Lung (tissue), 11 donors: ENCODE measurements at regions not wholly inside any gene's neighbourhood (a gene's known extent, or its start where the extent isn't known, plus 50 kb on each side); places are given as distances from the start of the nearest gene placed in this dataset.

Experiments used
- ATAC-seq: fragments of 200-7000 bp; cut with Tn5 transposase; one replicate; pipeline ENCODE4 v1.9.1; 2020; ENCODE audit warnings: moderate number of reproducible peaks; ENCODE audit not compliant: insufficient read depth, low FRiP score
- DNase-seq, 3 donors: peaks; one replicate each; pipeline ENCODE4 v3.0.0-alpha.2; 2013 to 2017
- H3K27ac ChIP-seq, 2 donors: one replicate each; pipeline ENCODE4 v1.5.1; 2013; ENCODE audit warnings: mild to moderate bottlenecking in 2 of 2, moderate library complexity in 2 of 2, control low read depth in 1 of 2, inconsistent platforms in 1 of 2, low read depth in 1 of 2, low read length in 1 of 2
- H3K27me3 ChIP-seq, 3 donors: one replicate each; pipeline ENCODE4 v1.5.1; 2013; ENCODE audit warnings: low read length in 2 of 3; ENCODE audit not compliant: control insufficient read depth in 3 of 3, insufficient read depth in 3 of 3
- H3K36me3 ChIP-seq, 4 donors: one replicate each; pipeline ENCODE4 v1.5.1; 2013; ENCODE audit warnings: low read length in 4 of 4, mild to moderate bottlenecking in 1 of 4, moderate library complexity in 1 of 4; ENCODE audit not compliant: control insufficient read depth in 4 of 4, insufficient read depth in 4 of 4
- H3K4me1 ChIP-seq, 5 donors: one replicate each; pipeline ENCODE4 v1.5.1; 2013; ENCODE audit warnings: low read length in 5 of 5, mild to moderate bottlenecking in 2 of 5, moderate library complexity in 1 of 5; ENCODE audit not compliant: control insufficient read depth in 5 of 5, insufficient read depth in 5 of 5
- H3K4me3 ChIP-seq: one replicate; pipeline ENCODE4 v1.5.1; 2013; ENCODE audit warnings: mild to moderate bottlenecking, control low read depth, moderate library complexity
- H3K9ac ChIP-seq, 2 donors: one replicate each; pipeline ENCODE4 v1.5.1; 2013; ENCODE audit warnings: low read length in 2 of 2, control low read depth in 1 of 2; ENCODE audit not compliant: insufficient read depth in 1 of 2
- H3K9me3 ChIP-seq, 4 donors: one replicate each; pipeline ENCODE4 v1.5.1; 2013; ENCODE audit warnings: low read length in 3 of 4, mild to moderate bottlenecking in 1 of 4, moderate library complexity in 1 of 4; ENCODE audit not compliant: control insufficient read depth in 4 of 4, insufficient read depth in 3 of 4
- WGBS, 2 donors: extraction: QIAGEN DNeasy Blood & Tissue Kit; methylation state at CpG; one replicate each; pipeline ENCODE4 v1.1.7; 2013; 5-methylcytosine and 5-hydroxymethylcytosine counted together
- TF ChIP-seq, protein P1 (sequence below): IDR thresholded peaks from 2 replicates; pipeline ENCODE4 v1.5.1; 2012; ENCODE audit warnings: mild to moderate bottlenecking; ENCODE audit errors: control extremely low read depth, extremely low read depth
- donor health status: control.
- donor health status: control.
- donor health status: Bipolar disorder and iron deficiency.
- donor health status: healthy.
- donor health status: DM: yes; HTN: yes; CAD: no.

DNA sequence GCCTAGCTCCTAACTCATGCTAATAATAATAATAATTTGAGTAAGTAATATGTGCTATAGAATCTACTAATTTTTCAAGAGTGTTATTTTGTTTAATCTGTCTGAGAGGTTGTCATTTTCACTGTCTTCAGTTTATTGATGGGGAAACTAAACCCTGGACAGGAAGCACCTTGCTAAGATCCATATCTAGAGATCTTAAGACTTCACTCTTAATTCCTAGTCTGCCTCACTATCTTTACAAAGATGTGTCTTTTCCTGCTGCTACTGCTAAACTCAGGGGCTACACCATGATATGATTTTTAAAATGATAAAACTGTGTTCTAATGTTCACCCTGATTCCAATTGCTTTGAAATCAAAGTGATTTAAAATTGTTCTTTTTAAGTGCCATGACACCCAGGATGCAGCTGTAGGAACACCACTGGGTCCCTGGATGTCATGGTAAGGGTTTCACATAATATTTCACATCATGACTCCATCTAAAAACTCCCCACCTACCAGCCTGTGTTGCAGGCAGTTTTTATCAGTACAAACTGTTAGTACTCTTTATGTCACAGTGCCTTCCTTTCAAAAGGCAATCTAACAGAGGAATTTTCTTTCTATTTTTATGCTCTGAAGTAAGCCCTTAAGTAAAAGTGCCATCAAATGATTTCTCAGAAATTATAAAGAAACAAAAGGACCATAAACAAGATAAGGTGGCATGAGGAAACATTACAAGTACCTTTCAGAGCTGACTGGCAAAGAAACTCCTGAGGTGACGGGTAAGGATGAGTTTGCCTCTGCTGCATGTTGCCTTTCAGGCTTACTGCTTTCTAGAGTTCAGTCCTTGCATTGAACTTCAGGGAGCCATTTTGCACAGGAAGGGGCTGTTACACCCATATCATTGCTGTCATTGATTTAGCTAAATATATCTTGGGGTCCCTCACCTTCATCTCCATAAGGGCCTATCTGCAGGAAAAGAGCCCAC lies 160.1 kb upstream of the SATB1 start:
- Histone ChIP-seq H3K4me1 (peaks cover 0 to 2% (median 0%) of the 10 kb centered on the region in 5 donors), H3K4me3 (no peak overlapping the region), H3K27me3 (no peaks in the 10 kb centered on the region), H3K36me3 (no peaks in the 10 kb centered on the region), H3K27ac (no peak overlapping the region), H3K9me3 (peaks cover 0 to 2% (median 0%) of the 10 kb centered on the region in 4 donors), H3K9ac (no peak overlapping the region)
- no peak for DNase-seq
- TF ChIP-seq, protein P1, sequence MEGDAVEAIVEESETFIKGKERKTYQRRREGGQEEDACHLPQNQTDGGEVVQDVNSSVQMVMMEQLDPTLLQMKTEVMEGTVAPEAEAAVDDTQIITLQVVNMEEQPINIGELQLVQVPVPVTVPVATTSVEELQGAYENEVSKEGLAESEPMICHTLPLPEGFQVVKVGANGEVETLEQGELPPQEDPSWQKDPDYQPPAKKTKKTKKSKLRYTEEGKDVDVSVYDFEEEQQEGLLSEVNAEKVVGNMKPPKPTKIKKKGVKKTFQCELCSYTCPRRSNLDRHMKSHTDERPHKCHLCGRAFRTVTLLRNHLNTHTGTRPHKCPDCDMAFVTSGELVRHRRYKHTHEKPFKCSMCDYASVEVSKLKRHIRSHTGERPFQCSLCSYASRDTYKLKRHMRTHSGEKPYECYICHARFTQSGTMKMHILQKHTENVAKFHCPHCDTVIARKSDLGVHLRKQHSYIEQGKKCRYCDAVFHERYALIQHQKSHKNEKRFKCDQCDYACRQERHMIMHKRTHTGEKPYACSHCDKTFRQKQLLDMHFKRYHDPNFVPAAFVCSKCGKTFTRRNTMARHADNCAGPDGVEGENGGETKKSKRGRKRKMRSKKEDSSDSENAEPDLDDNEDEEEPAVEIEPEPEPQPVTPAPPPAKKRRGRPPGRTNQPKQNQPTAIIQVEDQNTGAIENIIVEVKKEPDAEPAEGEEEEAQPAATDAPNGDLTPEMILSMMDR: no peak
- WGBS, 2 donors: 71 to 75% methylated on average over 1 of the region's 1 CpG
- no peak for ATAC-seq

DNA sequence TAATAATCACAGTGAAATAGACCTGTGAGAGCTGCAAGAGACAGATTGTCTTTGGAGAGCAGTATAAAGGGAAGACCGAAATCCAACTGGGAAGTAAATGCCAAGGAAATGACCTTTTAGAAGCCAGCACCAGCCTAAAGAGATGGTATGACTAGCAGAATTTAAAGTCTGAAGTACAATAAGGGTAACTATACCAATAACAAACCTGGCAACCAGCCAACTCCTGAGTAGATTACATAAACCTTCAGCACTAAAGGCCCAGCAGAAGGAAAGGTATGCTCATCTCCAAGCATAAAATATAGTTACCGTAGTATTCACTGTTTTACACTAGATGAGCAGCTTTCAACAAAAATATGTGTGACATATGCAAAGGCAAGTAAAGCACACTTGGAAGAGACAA lies 155.1 kb upstream of the SATB1 start:
- Histone ChIP-seq H3K36me3 (no peaks in the 10 kb centered on the region), H3K27me3 (no peaks in the 10 kb centered on the region), H3K27ac (no peak overlapping the region), H3K4me1 (no peaks in the 10 kb centered on the region), H3K4me3 (no peak overlapping the region), H3K9me3 (peaks cover 0 to 2% (median 0%) of the 10 kb centered on the region in 4 donors), H3K9ac (no peak overlapping the region)
- DNase-seq (peak in 1 of 3 donors; percentile 34), ATAC-seq (no peak)
- 41 to 84% methylated on average over 2 of the region's 2 CpGs for WGBS, 2 donors
- TF ChIP-seq, protein P1: no peak

DNA sequence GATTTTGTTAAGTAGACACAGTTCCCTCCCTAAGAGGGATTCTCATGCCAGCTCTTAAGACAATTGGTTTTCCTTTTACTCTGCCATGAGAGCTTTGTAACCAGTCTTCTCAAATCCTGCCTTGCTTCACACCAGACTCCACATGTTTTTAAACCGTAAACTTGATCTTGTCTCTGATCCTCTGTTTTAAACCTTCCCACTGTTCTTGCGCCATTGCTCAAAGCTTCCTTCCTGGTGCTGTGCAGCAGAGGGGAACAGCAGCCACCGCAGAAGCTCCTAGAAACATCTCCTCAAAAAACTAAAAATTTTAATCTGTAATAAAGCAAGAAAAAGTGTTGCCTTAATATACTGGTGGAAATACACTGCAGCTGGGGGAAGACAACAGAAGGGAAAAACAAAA lies 154.5 kb upstream of the SATB1 start:
- 22 to 25% methylated on average over 3 of the region's 3 CpGs for WGBS, 2 donors

More for the DNA sequence above, 154.5 kb upstream of the SATB1 start:
- H3K4me3 ChIP-seq: no peak overlapping the region
- no peak overlapping the region for H3K27ac ChIP-seq
- H3K9ac ChIP-seq: no peak overlapping the region
- ATAC-seq: no peak
- H3K36me3 ChIP-seq: no peaks in the 10 kb centered on the region
- H3K4me1 ChIP-seq: no peaks in the 10 kb centered on the region
- no peaks in the 10 kb centered on the region for H3K27me3 ChIP-seq
- no peak for DNase-seq
- peaks cover 0 to 2% (median 0%) of the 10 kb centered on the region in 4 donors for H3K9me3 ChIP-seq
- TF ChIP-seq, protein P1: no peak
